Glutamatergic neuron (in vitro differentiated cells): ENCODE measurements at regions not wholly inside any gene's neighbourhood (a gene's known extent, or its start where the extent isn't known, plus 50 kb on each side); places are given as distances from the start of the nearest gene placed in this dataset.

ENCODE experiments used
- DNase-seq: peaks from one replicate; pipeline ENCODE4 v3.0.0; 2022
- H3K27ac Mint-ChIP-seq: one replicate; pipeline ENCODE4 v1.8.0; 2020; ENCODE audit warnings: mild to moderate bottlenecking, mixed read lengths, inconsistent platforms; ENCODE audit not compliant: unreplicated experiment
- H3K27me3 Mint-ChIP-seq: one replicate; pipeline ENCODE4 v1.8.0; 2020; ENCODE audit warnings: mild to moderate bottlenecking, moderate library complexity, mixed read lengths, inconsistent platforms; ENCODE audit not compliant: unreplicated experiment
- H3K36me3 Mint-ChIP-seq: one replicate; pipeline ENCODE4 v1.8.0; 2020; ENCODE audit warnings: mild to moderate bottlenecking, mixed read lengths, inconsistent platforms; ENCODE audit not compliant: unreplicated experiment
- H3K4me1 Mint-ChIP-seq: one replicate; pipeline ENCODE4 v1.8.0; 2020; ENCODE audit warnings: mild to moderate bottlenecking, low read depth, mixed read lengths, inconsistent platforms; ENCODE audit not compliant: unreplicated experiment
- H3K4me3 Mint-ChIP-seq: one replicate; pipeline ENCODE4 v1.8.0; 2020; ENCODE audit warnings: mild to moderate bottlenecking, mixed read lengths, inconsistent platforms; ENCODE audit not compliant: unreplicated experiment
- H3K9me3 Mint-ChIP-seq: one replicate; pipeline ENCODE4 v1.8.0; 2020; ENCODE audit warnings: mild to moderate bottlenecking, moderate library complexity, mixed read lengths, inconsistent platforms; ENCODE audit not compliant: unreplicated experiment
- CTCF ChIP-seq: fragments of 200-600 bp; sonication (generic); IDR thresholded peaks from one replicate; pipeline ENCODE4 v1.5.0; 2021; ENCODE audit not compliant: partially characterized antibody, unreplicated experiment

GRCh38 chr18:75779450-75779849 is 351.9 kb upstream of the SMIM21 start:
- H3K27me3 Mint-ChIP-seq, result peaks cover 4% of the 10 kb centered on the region
- H3K27ac Mint-ChIP-seq, result no peak overlapping the region
- H3K4me1 Mint-ChIP-seq, result peaks cover 24% of the 10 kb centered on the region
- DNase-seq, result no peak
- peaks cover 6% of the 10 kb centered on the region for H3K9me3 Mint-ChIP-seq
- no peak overlapping the region for H3K4me3 Mint-ChIP-seq
- H3K36me3 Mint-ChIP-seq, result no peaks in the 10 kb centered on the region
- no peak for TF ChIP-seq CTCF

GRCh38 chr18:75777630-75778029 is 350.1 kb upstream of the SMIM21 start:
- Mint-ChIP-seq H3K9me3 (no peaks in the 10 kb centered on the region), H3K4me1 (peaks cover 6% of the 10 kb centered on the region), H3K27me3 (peaks cover 2% of the 10 kb centered on the region), H3K27ac (no peak overlapping the region), H3K36me3 (no peaks in the 10 kb centered on the region), H3K4me3 (no peak overlapping the region)
- no peak for TF ChIP-seq CTCF
- no peak for DNase-seq

DNA sequence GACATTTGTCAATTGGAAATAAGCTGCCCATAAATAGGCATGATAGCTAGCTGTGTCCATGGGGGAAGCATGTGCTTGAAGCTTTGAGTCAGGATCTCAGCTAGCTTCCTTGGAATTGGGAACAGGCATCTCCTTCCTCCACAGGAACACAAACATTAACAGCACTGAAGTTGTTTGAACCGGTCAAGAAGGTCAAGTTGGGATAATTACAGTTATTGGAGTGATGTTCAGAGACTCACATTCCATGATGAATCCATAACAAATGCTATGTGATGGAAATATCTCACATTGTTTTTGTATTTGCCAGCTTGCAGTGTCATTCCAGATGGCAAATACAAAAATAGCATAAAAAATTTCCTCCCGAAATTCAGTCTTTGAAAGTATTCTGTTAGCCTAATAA is 347.6 kb upstream of the SMIM21 start:
- H3K27ac Mint-ChIP-seq, result no peak overlapping the region
- H3K4me3 Mint-ChIP-seq, result no peak overlapping the region
- no peak for TF ChIP-seq CTCF
- no peaks in the 10 kb centered on the region for H3K9me3 Mint-ChIP-seq
- peaks cover 2% of the 10 kb centered on the region for H3K27me3 Mint-ChIP-seq
- H3K36me3 Mint-ChIP-seq, result no peaks in the 10 kb centered on the region
- no peak for DNase-seq
- peaks cover under 1% of the 10 kb centered on the region for H3K4me1 Mint-ChIP-seq

- H3K36me3 Mint-ChIP-seq, result no peaks in the 10 kb centered on the region
Measured at GRCh38 chr18:75773618-75774017, 346.1 kb upstream of the SMIM21 start.

GRCh38 chr18:75762758-75763157 is 335.3 kb upstream of the SMIM21 start:
- no peak overlapping the region for H3K27ac Mint-ChIP-seq
- DNase-seq, result no peak
- H3K4me1 Mint-ChIP-seq, result no peaks in the 10 kb centered on the region

More at GRCh38 chr18:75773618-75774017, 346.1 kb upstream of the SMIM21 start:
- DNase-seq, result no peak
- Mint-ChIP-seq H3K27ac (no peak overlapping the region), H3K4me3 (no peak overlapping the region), H3K4me1 (no peaks in the 10 kb centered on the region), H3K27me3 (peaks cover 2% of the 10 kb centered on the region), H3K9me3 (no peaks in the 10 kb centered on the region)
- no peak for TF ChIP-seq CTCF

More at GRCh38 chr18:75762758-75763157, 335.3 kb upstream of the SMIM21 start:
- no peaks in the 10 kb centered on the region for H3K9me3 Mint-ChIP-seq
- H3K27me3 Mint-ChIP-seq, result no peaks in the 10 kb centered on the region
- TF ChIP-seq CTCF, result no peak
- H3K36me3 Mint-ChIP-seq, result no peaks in the 10 kb centered on the region
- H3K4me3 Mint-ChIP-seq, result no peak overlapping the region
